GM12872 (cell line): ENCODE measurements at regions not wholly inside any gene's neighbourhood (a gene's known extent, or its start where the extent isn't known, plus 50 kb on each side); places are given as distances from the start of the nearest gene placed in this dataset.

Experiments used
- TF ChIP-seq, protein P1 (sequence below): IDR thresholded peaks from 3 replicates; pipeline ENCODE4 v1.5.1; 2011; ENCODE audit warnings: low read depth, mild to moderate bottlenecking, low read length, moderate library complexity; ENCODE audit not compliant: insufficient read depth

DNA sequence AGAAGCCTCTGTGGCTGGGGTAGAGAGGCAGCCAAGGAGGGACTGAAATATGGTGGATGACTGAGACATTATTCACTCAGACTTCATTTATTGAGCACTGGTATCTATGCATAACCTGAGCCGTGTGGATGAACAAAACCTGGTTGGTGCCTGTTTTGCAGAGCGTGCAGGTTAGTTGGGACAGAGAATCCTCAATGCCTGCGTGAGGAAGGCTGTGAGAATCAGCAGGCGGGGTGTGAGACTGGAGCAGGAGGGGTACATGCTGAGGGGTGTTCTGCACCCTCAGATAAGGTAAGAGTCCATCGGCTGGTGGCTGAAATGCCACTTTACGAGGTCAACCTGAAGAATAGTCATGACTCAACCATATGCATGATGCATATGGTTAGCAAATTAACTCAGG, 271.6 kb downstream of the MED10 start:
- TF ChIP-seq, protein P1, sequence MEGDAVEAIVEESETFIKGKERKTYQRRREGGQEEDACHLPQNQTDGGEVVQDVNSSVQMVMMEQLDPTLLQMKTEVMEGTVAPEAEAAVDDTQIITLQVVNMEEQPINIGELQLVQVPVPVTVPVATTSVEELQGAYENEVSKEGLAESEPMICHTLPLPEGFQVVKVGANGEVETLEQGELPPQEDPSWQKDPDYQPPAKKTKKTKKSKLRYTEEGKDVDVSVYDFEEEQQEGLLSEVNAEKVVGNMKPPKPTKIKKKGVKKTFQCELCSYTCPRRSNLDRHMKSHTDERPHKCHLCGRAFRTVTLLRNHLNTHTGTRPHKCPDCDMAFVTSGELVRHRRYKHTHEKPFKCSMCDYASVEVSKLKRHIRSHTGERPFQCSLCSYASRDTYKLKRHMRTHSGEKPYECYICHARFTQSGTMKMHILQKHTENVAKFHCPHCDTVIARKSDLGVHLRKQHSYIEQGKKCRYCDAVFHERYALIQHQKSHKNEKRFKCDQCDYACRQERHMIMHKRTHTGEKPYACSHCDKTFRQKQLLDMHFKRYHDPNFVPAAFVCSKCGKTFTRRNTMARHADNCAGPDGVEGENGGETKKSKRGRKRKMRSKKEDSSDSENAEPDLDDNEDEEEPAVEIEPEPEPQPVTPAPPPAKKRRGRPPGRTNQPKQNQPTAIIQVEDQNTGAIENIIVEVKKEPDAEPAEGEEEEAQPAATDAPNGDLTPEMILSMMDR: no peak

DNA sequence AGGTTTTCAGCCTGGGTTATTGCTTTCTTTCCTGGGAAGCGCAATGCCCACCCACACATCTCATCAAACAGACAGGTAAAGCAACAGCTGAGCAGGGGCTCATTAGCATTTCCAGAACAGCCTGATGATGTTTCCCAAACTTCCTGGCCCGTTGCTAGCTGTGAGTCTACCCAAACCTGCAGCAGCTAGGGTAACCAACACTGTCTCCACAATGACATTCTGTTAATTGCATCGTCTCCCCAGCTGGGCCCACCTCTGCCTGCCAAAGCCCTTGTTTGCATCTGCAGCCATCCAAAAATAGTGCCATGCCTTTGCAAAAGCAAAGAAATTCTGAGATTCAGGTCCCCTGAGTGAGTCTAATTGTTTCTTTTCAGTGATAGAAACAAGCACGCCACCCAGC, 273.0 kb downstream of the MED10 start:
- TF ChIP-seq, protein P1: no peak

DNA sequence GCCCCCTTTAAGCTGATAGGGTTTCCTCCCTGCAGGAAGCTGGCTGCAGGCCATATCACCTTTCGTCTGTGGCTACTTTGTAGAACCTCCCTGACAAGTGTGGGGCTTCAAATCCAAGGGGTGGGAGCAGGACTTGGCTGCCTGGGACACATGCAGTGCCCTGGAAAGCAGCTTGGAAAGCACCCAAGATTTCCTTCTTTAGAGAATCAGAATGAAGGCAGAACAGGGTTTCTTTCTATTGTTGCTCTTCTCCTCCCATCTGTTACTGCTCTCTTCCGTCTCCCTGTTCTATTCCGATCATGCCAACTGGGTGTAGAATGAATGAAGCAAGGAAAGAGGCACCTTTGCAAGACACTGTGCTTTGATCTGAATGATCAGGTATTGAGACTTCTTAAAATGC, 282.2 kb downstream of the MED10 start:
- TF ChIP-seq, protein P1: no peak

DNA sequence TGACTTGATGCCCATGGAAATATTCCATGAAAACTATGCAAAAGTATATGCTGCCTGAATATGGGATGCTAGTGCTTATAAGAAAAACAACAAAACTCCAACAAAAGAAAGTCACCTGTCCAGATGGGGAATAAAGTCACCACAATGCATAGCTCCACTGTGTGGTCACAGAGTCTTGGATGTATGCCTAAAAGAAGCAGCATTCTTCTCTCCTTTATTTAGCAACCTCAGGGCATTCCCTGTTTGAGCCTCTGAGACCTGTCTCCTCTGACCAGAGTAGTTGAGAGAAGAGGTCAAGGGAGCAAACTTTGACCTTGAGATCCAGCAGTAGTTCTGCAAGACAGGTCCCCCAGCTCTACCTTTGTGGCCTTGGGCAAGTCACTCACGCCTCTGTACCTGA, 287.5 kb downstream of the MED10 start:
- TF ChIP-seq, protein P1: no peak

DNA sequence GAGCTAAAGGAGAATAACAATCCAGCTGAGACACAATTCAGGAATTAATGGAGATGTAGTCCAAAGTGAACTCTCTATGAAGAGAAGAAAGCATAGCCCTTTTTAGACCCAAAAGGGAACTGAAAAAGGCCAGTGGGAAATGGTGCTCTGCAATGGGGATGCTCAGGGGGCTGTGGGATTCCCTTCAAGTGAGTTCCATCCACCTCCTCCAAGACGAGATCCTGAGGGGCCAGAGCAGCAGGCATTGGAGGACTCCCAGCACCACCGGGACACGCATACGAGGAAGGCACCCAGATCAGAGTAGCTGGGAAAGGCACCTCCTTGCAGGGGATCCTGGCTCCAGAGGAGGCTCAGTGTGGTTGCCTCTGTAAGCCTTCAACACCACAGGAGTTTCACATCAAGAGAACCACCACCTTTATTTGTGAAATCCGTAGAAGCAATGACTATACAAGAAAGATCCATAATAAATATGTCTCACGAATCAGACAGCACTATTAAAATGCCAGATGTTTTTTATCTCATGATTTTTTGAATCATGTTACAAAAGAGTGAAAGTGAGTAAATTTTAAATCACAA, 288.2 kb downstream of the MED10 start:
- TF ChIP-seq, protein P1: no peak

DNA sequence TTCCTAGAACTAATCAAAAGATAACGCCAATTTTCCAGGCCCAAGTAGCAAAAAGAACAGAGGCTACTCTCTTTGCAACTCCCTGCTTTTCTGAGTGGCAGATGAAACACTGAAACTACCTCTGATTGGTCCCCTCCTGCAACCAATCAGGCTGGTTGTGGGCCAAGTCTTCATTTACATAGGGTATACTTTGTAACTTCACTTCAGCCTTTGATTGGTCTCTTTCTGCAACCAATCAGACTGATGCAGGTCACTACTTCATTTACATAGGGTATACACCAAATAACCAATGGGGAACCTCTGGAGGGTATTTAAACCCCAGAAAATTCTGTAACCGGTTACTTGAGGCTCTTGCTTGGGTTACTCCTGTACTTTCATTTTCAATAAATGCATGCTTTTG, 289.6 kb downstream of the MED10 start:
- TF ChIP-seq, protein P1: no peak

DNA sequence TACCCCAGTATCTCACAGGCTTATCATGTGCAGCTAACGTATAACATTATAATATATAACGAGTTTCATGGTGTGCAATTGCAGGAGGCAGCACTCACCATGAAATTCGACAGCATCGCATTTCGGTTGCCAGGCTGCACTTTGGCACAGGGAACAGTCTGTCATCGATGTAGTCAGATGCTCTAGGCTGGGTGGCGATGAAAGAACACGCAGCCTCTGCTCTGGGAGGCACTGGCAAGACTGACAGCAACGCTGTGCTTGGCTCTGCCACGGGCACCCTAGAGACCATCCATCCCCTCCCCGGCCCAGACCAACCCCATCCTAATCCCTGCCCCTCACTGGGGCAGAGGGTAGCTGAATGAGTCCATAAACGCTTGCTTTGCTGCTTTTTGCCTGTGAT, 290.8 kb downstream of the MED10 start:
- TF ChIP-seq, protein P1: no peak
